WI38 (cell line): ENCODE measurements at regions not wholly inside any gene's neighbourhood (a gene's known extent, or its start where the extent isn't known, plus 50 kb on each side); places are given as distances from the start of the nearest gene placed in this dataset.

Source experiments
- H3K4me3 ChIP-seq: 2 replicates; pipeline ENCODE4 v1.5.1; 2011; ENCODE audit warnings: low read depth, mild to moderate bottlenecking, control low read depth, low read length
- CTCF ChIP-seq: IDR thresholded peaks from 2 replicates; pipeline ENCODE4 v1.5.1; 2012; ENCODE audit warnings: low read depth, mild to moderate bottlenecking, control low read depth, low read length

GRCh38 chr21:25296252-25296651 lies 311.0 kb downstream of the MRPL39 start:
- no peak for TF ChIP-seq CTCF
- H3K4me3 ChIP-seq, result no peak overlapping the region

GRCh38 chr21:25292396-25292795 lies 314.9 kb downstream of the MRPL39 start:
- H3K4me3 ChIP-seq, result no peak overlapping the region
- TF ChIP-seq CTCF, result no peak

- no peak overlapping the region for H3K4me3 ChIP-seq
Measured at GRCh38 chr21:25283720-25284119, 323.6 kb downstream of the MRPL39 start.

GRCh38 chr21:25281134-25281533 lies 326.1 kb downstream of the MRPL39 start:
- no peak for TF ChIP-seq CTCF
- no peak overlapping the region for H3K4me3 ChIP-seq

More at GRCh38 chr21:25283720-25284119, 323.6 kb downstream of the MRPL39 start:
- peak; percentile 14; the same call in 1 of the 2 replicates for TF ChIP-seq CTCF

GRCh38 chr21:25280061-25280460 lies 327.2 kb downstream of the MRPL39 start:
- H3K4me3 ChIP-seq, result no peak overlapping the region
- no peak for TF ChIP-seq CTCF

- TF ChIP-seq CTCF, result no peak
- no peak overlapping the region for H3K4me3 ChIP-seq
Measured at GRCh38 chr21:25273959-25274358, 333.3 kb downstream of the MRPL39 start.

GRCh38 chr21:25254491-25255174 lies 352.6 kb downstream of the MRPL39 start:
- H3K4me3 ChIP-seq, result no peak overlapping the region
- no peak for TF ChIP-seq CTCF
